NT2/D1 (cell line): ENCODE measurements at regions not wholly inside any gene's neighbourhood (a gene's known extent, or its start where the extent isn't known, plus 50 kb on each side); places are given as distances from the start of the nearest gene placed in this dataset.
"Not testable (repeated sequence)": the region's sequence is repeated elsewhere in the genome, so short reads cannot be mapped to it uniquely, and the experiment has no call there.

Source experiments
- DNase-seq: peaks from one replicate; pipeline ENCODE4 v3.0.0-alpha.2; 2011; ENCODE audit warnings: low read depth, low spot score
- H3K27me3 ChIP-seq: 2 replicates; pipeline ENCODE4 v1.6.0; 2011; ENCODE audit warnings: mild to moderate bottlenecking; ENCODE audit not compliant: insufficient read length, insufficient read depth
- H3K36me3 ChIP-seq: 2 replicates; pipeline ENCODE4 v1.6.1; 2011; ENCODE audit warnings: mild to moderate bottlenecking, low read length, mixed read lengths; ENCODE audit not compliant: insufficient read depth, insufficient read length
- H3K4me1 ChIP-seq: 2 replicates; pipeline ENCODE4 v1.5.1; 2011; ENCODE audit not compliant: insufficient read depth, insufficient read length
- H3K4me3 ChIP-seq: 2 replicates; pipeline ENCODE4 v1.5.1; 2011; ENCODE audit warnings: low read depth; ENCODE audit not compliant: insufficient read length
- H3K9ac ChIP-seq: 2 replicates; pipeline ENCODE4 v1.6.0; 2011; ENCODE audit warnings: low read depth; ENCODE audit not compliant: insufficient read length
- H3K9me3 ChIP-seq: 2 replicates; pipeline ENCODE4 v1.5.1; 2011; ENCODE audit warnings: mild to moderate bottlenecking, low read length; ENCODE audit not compliant: insufficient read depth
- SUZ12 ChIP-seq: IDR thresholded peaks from 2 replicates; pipeline ENCODE4 v1.6.1; 2011; ENCODE audit not compliant: insufficient read length, insufficient read depth; ENCODE audit errors: extremely low read depth
- YY1 ChIP-seq: IDR thresholded peaks from 2 replicates; pipeline ENCODE4 v1.6.1; 2011; ENCODE audit not compliant: insufficient read length, insufficient read depth
- ZNF274 ChIP-seq: IDR thresholded peaks from 2 replicates; pipeline ENCODE4 v1.6.1; 2011; ENCODE audit warnings: mild to moderate bottlenecking, low read depth, low read length

- Histone ChIP-seq H3K36me3 (no peaks in the 10 kb centered on the region), H3K4me3 (no peak overlapping the region), H3K9ac (no peak overlapping the region), H3K27me3 (no peaks in the 10 kb centered on the region), H3K4me1 (peaks cover 6% of the 10 kb centered on the region), H3K9me3 (peaks cover 19% of the 10 kb centered on the region)
- no peak for DNase-seq
- TF ChIP-seq ZNF274 (no peak), SUZ12 (no peak), YY1 (no peak)
These were observed 1116.5 kb upstream of the TMEM132C start for GRCh38 chr12:127150479-127150878.

DNA sequence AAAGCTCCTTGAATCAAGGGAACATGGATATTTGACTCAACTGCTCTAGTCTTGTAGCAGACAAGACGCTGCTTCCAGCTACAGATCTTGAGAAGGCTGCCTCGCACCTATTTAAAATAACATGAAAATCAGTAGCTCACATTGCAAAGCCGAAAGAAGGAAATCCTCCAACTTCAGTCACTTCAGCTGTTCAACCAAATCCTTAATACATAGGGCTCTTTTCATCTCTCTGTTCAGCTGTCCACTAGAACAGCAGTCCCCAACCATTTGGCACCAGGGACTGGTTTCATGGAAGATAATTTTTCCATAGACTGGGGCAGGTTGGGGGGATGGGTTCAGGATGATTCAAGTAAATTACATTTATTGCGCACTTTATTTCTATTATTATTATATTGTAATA is 1116.0 kb upstream of the TMEM132C start:
- no peak overlapping the region for H3K9ac ChIP-seq
- H3K4me1 ChIP-seq = peaks cover 6% of the 10 kb centered on the region
- H3K27me3 ChIP-seq = no peaks in the 10 kb centered on the region
- peaks cover 19% of the 10 kb centered on the region for H3K9me3 ChIP-seq
- H3K4me3 ChIP-seq = no peak overlapping the region
- no peaks in the 10 kb centered on the region for H3K36me3 ChIP-seq
- DNase-seq = no peak
- no peak for TF ChIP-seq YY1
- TF ChIP-seq SUZ12 = no peak
- TF ChIP-seq ZNF274 = no peak

DNA sequence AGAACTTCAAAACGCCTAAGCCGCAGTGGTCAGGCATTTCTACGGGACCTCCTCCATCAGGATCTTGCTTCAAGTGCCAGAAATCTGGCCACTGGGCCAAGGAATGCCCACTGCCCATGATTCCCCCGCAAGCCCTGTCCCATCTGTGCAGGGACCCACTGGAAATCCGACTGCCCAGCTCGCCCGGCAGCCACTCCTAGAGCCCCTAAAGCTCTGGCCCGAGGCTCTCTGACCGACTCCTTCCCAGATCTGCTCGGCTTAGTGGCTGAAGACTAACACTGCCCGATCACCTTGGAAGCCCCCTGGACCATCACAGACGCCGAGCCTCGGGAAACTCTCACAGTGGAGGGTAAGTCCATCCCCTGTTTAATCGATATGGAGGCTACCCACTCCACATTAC is 1113.0 kb upstream of the TMEM132C start:
- no peak for DNase-seq
- Histone ChIP-seq H3K9ac (no peak overlapping the region), H3K27me3 (no peaks in the 10 kb centered on the region), H3K4me1 (no peaks in the 10 kb centered on the region), H3K4me3 (no peak overlapping the region), H3K9me3 (peaks cover 7% of the 10 kb centered on the region), H3K36me3 (no peaks in the 10 kb centered on the region)
- TF ChIP-seq YY1 (no peak), SUZ12 (no peak), ZNF274 (no peak)

GRCh38 chr12:127154830-127155229 is 1112.1 kb upstream of the TMEM132C start:
- not testable (repeated sequence) for H3K36me3 ChIP-seq, H3K27me3 ChIP-seq, DNase-seq, H3K4me3 ChIP-seq, H3K4me1 ChIP-seq, H3K9ac ChIP-seq, H3K9me3 ChIP-seq

DNA sequence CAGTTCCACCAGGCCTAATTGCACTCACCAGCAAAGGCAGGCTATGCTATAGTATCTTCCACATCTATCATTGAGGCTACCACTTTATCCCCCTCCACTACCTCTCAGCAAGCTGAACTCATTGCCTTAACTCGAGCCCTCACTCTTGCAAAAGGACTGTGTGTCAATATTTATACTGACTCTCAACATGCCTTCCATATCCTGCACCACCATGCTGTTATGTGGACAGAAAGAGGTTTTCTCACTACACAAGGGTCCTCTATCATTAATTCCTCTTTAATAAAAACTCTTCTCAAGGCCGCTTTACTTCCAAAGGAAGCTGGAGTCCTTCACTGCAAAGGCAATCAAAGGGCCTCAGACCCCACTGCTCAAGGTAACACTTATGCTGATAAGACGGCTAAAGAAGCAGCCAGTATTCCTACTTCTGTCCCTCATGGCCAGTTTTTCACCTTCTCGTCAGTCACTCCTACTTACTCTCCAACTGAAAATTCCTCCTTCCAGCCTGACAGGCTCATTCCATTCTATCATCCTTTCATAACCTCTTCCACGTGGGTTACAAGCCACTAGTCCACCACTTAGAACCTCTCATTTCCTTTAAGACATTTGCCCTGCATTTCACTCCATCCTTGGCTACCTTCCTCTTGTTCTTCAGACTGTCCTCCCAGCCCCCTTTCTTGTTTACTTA is 1110.9 kb upstream of the TMEM132C start:
- not testable (repeated sequence) for H3K4me3 ChIP-seq, H3K9me3 ChIP-seq, H3K4me1 ChIP-seq, H3K36me3 ChIP-seq, DNase-seq, H3K27me3 ChIP-seq, H3K9ac ChIP-seq

DNA sequence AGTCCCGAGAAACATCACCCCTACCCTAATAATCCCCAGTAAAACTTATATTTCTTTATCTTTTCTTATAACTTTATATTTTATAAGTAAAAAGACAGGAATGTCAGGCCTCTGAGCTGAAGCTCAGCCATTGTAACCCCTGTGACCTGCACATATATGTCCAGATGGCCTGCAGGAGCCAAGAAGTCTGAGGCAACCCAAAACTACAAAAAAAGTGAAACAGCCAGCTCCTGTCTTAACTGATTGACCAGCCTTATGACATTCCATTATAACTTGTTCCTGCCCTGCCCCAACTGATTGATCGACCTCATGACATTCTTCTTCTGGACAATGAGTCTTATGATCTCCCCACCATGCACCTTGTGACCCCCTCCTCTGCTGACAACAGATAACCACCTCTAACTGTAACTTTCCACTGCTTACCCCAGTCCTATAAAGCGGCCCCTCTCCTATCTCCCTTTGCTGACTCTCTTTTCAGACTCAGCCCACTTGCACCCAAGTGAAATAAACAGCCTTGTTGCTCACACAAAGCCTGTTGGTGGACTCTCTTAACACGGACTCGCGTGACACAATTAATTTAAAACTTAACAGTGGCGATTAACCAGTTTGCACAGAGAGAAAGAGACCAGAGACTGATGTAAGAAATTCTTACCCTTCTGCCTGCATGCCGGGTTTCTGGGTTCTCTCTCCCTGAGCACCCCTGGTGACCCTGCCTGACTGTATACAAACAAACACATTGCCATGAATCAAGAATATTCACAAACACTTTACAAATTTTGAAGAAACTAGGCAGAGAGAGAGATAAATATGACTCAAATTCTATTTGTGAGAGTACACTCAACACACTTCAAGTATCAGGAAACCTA is 1109.2 kb upstream of the TMEM132C start:
- not testable (repeated sequence) for H3K27me3 ChIP-seq, H3K9ac ChIP-seq, H3K36me3 ChIP-seq, H3K4me1 ChIP-seq, H3K4me3 ChIP-seq, DNase-seq
- peaks cover 15% of the 10 kb centered on the region; the same call in 1 of the 2 replicates for H3K9me3 ChIP-seq

DNA sequence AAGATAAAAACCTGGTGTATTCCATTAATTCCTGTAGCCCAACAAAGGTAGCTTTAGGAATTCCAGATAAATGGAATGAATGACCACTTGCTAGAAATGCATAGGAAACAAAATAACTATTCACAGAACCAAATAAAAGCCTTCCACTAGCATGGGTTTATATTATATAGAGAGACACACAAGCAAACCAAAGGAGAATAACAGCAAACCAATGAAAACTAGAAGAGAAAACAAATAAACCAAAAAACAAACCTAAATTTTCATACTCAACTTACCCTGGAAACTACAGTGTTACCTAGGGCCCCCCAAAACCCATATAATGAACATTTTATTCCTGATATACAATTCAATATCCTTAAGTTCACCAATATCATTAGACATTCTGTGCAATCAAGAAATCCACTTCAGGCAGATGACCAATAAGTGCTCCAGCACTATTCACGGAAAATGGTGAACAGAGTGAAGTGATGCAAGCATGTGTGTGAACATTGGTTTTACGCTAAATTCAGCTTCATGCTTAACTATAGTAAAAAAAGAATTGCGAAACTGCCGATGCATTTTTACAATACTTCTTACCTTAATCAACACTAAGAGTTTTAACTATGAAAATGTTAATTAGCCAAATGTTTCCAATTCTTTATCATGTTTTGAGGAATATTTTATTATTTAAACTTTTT is 1108.4 kb upstream of the TMEM132C start:
- H3K27me3 ChIP-seq = no peaks in the 10 kb centered on the region
- no peaks in the 10 kb centered on the region for H3K36me3 ChIP-seq
- no peak overlapping the region for H3K4me3 ChIP-seq
- peaks cover 15% of the 10 kb centered on the region; the same call in 1 of the 2 replicates for H3K9me3 ChIP-seq
- TF ChIP-seq SUZ12 = no peak
- no peak for TF ChIP-seq YY1
- TF ChIP-seq ZNF274 = no peak
- H3K4me1 ChIP-seq = no peaks in the 10 kb centered on the region
- DNase-seq = no peak
- no peak overlapping the region for H3K9ac ChIP-seq
